ENCODE measurements at regions not wholly inside any gene's neighbourhood (a gene's known extent, or its start where the extent isn't known, plus 50 kb on each side); places are given as distances from the start of the nearest gene placed in this dataset.

DNA sequence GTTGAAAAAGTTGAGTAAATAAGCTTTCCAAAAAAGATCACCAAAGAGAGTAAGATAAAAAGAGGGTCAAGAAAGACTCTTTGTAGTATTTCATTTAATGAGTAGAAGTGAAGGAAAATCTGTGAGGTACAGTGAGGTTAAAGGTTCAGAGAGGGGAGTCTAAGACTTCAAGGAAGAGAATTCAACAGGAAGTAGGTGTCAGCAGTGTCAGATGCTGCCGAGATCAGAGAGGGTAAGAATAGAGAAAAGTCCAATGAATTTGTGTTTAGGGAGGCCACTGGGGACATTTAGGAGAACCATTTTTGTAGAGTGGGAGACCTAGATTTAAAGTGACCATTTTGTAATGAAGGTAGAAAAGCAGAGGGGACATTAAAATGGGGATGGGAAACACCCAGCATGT is 71.6 kb upstream of the KRAS start:
- TF ChIP-seq ZNF274 (IDR thresholded peaks at IDR 0.05; ENCODE audit: insufficient read depth, insufficient read length) (no peak), POLR2AphosphoS2 (IDR thresholded peaks at IDR 0.05; ENCODE audit: low read depth, low read length) (no peak), MYC (IDR thresholded peaks at IDR 0.05; ENCODE audit: insufficient read depth, insufficient read length, insufficient replicate concordance, low read length, severe bottlenecking) (no peak), EZH2 (IDR thresholded peaks at IDR 0.05; ENCODE audit: borderline replicate concordance, control insufficient read depth, low read depth, low read length) (no peak), SREBF2 (IDR thresholded peaks at IDR 0.05; ENCODE audit: low read length) (no peak)
